GM15510 (cell line): ENCODE measurements at regions not wholly inside any gene's neighbourhood (a gene's known extent, or its start where the extent isn't known, plus 50 kb on each side); places are given as distances from the start of the nearest gene placed in this dataset.

Source experiments
- POLR2A ChIP-seq: IDR thresholded peaks from 3 replicates; pipeline ENCODE4 v1.6.1; 2011; ENCODE audit warnings: borderline replicate concordance; ENCODE audit not compliant: insufficient read length; ENCODE audit errors: extremely low read depth

DNA sequence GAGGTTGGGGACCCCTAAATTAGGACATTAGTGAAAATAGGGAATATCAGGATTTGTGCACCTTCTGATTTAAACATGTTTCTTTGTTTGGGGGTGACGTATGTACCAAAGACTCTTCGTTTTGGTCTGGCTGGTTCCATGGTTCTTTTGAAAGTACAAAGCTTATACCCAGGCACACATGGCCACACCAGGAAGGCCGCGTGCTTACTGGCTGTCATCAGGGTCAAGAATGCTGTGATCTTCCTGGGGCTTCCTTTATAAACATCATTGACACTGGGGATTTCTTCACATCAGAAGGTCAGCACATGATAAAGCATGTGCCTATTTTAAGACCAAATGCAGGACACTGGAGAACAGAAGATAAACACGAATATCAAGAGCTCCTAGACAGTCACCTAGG is 230.6 kb upstream of the ID2 start:
- no peak for TF ChIP-seq POLR2A

DNA sequence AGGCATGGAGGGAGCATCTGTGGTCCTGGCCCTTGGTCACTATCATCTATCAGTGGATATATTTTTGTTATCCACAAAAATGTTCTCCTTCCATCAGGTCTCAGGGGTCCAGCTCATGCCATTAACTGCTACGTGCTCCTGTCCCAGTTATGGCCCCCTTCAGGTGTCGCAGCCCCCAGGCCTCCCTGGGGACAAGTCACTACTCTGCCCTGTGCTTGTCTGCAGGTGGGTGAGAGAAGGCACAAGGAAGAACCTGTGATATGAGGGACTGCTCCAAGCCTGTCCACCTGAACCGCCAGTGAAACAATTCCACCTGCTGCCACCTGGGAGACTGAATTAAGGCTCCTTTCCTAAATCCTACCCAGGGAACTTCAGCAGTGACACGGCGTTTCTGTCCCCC is 229.6 kb upstream of the ID2 start:
- TF ChIP-seq POLR2A, result no peak

DNA sequence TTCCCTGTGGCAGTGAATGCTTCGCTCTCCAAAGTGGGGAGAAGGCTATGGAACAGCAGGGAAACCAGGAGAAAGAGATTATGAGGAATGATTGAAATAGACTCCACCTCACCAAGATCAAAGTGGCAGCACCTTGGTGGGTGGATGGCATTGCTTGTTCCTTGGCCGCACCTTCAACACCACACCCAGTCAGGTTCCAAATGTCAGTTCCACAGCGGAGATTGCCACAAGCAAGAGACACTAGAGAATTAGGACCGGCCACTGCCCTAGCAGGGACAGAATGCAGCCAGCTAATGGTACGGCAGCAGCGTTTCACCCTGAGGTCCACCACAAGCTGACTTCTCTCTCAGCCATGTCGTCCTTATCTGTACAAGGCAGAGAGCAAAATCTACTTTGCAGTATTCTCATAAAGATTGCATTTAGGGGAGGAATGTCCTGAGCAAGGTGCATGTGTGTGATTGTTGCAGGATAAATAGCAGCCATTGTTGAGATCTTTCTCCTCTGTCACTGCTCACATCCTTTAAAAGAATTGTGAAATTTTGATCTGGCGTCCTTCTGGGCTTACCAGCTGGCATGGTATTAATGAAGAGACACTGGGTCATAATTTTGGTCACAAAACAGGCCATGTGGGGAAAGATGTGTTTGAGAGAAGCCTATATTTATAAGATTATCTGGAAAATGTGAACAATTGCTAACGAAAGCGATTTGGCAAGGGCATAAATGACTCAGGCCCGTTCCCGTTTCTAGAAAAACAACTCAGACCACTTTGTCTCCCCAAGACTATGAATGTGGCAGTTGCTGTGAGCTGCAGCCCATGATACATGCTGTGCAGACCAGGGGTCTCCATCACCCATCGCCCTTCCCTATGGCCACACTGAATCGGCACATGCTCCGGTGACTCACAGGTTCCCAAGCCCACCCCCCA is 228.6 kb upstream of the ID2 start:
- TF ChIP-seq POLR2A, result no peak

DNA sequence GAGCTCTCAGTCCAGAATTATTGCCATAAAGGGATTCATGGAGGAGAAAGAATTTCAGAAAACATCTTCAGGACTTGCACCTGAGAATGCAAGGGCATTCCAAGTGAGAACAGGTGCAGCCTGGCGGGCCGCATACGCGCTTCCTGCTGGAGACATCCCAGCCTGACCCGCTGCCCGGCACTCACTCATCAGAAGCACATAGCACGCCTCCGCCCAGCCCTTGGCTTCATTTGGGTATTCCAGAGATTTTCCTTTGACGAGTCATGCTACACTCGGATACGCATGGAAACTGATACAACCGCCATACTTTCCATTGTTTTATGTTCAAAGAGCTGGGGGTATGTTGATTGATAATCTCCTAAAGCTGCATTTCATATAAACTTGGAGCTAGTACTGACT is 228.0 kb upstream of the ID2 start:
- no peak for TF ChIP-seq POLR2A

DNA sequence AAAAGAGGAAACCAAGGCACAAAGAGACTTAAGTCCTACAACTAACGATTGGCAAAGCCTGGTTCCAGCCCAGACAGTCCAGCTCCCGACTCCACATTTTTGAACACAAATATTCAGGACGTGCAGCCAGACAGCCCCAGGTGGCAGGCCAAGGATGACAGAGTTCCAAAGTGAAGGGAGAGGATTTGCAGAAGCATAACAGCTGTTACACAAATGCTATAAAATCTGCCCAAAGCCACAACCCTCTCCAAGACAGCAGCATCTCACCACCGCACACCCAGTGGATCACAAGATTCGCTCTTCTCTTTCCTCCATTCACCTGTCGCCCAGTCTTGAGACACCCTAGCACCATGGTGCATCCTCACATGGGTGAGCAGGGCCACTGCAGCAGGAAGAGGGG is 227.1 kb upstream of the ID2 start:
- TF ChIP-seq POLR2A, result no peak

DNA sequence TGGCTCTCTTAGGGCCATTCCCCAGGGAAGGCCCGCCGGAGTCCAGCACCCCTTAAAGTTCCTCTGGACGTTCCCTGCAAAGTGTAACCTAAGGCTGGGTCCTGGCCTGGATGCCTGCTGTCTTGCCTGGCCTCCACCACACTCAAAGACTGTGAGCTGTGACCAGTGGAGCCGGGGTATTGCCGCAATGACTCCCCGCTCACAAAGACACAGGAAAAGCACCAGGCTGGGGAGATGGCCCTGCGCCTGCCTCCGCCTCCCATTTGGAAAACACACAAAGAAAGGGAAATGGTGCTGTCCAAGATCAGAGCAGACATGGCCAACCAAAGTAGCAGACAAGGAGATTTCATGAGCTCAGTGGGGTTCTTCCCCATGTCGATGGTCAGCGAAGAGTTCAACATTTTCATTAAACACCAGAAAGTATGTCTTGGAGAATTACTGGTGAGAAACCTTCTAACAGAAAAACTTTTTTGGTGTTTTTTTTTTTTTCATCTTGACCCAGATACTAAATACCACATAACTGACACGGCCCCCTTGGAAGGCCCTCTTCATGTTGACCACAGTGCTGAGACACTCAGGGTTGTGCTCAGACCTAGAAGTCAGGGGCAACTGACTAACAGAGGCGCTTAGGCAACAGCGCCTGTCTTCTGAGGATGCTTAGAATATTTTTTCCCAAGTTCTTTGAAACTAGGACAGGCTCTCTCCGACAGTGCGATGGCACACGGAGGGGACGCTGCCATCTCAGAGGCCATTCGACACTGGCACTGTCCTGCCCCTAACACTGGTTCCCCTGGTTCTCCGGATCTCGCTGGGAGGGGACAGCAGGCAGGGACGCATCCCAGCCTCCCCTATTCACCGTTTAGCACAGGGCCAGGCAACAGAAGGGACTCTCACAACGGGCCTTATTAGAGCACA is 226.4 kb upstream of the ID2 start:
- TF ChIP-seq POLR2A, result no peak

DNA sequence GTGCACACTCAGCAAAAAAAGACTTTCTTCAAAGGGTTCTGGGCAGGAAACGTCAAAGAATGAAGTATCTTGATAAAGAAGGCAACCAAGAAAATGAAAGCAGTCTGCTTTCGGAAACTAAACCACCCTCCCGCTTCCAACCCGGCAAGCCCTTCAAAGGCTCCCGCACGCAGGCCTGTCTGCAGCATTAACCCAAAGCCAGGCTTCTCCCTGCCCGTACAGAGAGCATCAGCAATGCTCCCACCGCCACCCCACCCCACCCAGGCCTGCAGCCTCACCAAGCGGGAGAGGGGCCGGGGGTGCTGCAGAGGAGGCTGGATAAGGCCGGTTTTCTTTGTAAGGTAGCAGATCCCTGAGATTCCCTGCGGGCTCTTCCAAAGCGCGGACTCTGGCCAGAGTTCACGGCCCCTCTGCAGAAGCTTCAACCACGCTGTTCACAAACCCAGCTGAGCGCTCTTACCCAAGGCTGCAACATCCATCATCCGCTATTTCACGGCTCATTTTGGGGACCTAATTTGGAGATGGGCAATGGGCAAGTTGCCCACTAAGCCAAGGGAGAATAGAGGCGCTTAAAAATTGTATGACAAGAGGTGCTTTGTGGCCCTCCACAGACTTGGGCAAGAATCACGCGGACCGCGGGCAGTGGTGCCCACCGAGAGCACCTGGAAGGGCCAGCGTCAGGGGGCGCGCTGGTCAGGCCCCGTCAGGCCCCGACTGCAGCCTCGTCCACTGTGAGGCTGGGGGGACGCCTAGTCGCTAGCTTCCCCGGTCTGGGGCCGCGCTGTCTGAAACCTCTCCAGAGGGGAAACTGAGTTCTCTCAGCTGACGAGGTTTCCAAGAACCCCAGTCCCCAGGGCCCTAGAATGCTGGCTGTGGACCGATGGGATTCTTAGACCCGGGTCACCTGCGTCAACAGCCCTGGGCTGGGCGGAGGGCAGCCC is 225.4 kb upstream of the ID2 start:
- TF ChIP-seq POLR2A, result no peak

DNA sequence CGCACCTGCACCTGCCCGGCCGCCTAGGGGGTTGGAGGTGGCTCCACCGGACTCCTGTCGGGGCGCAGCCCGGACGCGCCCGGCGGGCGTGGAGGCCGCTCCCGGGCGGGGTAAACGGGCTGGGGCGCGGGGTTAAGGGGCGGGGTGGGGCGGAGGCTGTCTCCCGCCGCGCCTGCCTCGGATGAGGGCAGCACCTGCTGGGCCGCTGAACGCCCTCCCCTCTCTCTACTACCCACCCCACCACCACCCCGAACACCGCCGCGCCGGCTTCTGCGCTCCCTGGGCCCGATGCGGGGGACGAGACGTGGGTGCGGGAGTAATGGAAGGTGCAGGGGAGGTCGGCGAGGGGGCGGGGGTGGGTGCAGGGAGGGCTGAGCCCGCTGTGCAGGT is 224.8 kb upstream of the ID2 start:
- no peak for TF ChIP-seq POLR2A

DNA sequence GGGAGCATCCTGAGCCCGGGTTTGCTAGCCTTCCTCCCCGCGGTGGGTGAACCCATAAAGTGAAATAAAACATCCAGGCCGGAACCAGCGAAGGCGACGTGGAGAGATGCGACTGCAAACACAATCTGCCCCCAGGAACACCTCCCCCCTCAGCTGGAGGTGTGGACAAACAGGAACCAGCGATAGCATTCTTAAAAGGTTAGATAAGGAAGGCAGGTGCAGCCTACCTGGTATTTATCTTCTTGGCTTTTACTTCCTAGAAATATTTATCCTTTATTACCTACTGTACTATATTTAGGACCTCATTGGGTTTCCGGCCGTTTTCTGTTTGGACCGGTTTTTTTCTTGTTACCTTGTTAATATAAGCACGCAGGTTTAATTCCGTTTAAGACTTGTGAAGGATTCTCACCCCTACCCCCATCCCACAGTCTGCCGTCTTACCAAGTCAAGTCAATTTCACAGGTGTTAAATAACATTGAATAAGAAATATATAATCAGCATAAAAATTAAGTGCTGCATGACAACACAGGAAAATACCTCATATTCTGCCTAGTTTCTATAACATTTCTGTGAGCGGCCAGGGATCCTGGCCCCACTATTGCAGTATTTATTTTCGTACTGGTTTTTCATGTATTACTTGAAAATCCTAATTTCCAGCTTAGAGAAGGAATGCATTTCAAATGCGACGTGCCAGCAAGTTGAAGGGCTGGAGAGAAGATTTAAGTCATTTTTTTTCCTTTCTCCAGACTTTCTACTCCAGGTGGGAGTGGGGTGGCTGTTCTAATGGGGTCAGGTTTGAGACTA is 224.0 kb upstream of the ID2 start:
- no peak for TF ChIP-seq POLR2A

DNA sequence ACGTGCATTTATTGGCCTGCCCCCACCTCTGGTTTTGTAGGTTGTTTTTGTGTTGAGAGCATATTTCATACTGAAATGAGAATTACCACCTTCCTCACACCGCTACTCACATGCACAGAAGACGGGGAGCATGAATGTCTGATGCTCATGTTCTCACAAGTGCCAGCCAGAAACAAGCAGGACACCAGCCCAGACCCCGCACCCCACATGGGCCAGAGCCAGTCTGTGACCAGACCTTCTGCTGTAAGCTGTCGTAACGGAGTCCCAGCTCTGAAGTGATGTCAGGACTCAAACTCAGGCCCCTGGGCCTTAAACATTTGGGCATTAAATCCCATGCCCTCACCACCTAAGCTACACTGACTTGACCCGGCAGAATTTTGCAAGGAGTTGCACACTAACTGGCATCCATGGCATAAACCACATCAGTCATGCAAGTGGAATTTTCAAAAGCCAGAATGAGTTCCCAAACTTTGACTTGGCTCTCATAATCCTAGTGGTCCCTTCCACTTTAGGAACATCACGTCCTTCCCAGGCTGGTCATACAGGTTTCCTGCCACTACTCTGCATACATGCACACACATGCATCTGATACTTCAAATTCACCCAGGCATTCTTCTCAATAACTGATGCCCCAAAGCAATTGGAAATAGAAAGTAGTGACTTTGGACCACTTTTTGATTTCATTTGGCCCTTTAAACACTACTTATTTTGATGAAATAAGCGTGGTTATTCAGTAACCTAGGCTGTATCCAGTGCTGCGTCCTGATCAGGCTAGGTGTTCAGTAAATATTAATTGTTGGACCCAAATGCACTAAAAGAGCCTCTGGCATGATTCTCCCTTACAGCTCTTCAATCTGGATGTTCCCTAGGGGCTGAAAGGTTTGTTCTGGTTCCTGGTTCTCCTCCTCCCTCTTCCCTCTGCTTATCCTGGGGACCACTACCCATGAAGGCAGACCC is 223.1 kb upstream of the ID2 start:
- TF ChIP-seq POLR2A, result no peak

DNA sequence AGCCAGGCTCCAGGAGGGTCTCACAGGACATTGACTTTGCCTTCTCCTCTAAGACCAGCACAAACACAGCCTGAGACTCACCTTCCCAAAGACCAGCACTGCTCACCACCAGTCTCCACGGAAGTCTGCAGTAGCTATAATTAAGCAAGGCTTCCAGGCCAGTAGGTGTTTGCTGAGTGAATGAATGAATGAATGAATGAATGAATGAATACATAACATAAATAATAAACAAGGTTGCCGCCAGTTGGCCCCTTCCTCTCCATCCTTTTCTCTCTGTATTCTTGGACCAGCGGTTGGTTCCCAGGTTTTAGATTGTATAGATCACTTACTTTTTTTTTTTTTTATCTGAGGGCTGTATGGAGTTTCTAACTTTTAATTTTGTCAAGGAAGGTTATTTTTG is 222.4 kb upstream of the ID2 start:
- no peak for TF ChIP-seq POLR2A

DNA sequence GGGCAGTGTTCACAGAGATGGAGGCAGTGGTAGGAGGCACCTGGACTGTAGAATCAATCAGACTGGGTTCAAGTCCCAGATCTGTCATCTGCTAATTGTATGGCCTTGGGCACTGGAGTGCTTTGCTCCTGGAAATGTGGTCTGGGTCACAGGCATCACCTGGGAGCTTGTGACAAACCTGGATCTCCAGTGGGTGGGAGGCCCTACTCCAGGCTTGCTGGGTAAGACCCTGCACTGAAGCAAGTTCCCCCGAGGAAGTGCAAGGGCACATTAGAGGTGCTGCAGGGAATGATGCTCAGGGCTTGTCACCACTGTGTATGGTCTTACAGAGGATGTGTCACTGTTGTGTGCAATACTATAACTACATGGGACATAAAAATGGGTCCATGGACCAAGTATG is 220.5 kb upstream of the ID2 start:
- TF ChIP-seq POLR2A, result no peak

DNA sequence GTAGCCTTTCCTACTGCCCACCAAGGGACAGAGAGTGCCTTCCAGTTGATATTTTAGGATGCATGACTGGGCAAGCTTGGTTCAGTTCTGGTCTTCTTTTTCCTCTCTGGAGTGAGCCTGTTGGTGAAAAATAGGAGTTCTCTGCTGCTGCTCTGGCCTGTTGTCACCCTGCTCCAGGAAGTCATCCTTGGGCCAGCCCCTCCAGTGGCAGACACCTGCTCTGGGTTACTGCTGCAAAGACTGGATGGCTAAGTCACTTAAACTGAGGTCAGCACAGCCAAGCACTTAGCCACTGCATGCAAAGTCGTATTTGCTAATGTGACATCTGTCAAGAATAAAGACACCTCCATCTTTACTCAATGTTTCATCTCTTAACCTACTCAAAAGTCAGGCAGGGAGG is 219.6 kb upstream of the ID2 start:
- TF ChIP-seq POLR2A, result no peak

DNA sequence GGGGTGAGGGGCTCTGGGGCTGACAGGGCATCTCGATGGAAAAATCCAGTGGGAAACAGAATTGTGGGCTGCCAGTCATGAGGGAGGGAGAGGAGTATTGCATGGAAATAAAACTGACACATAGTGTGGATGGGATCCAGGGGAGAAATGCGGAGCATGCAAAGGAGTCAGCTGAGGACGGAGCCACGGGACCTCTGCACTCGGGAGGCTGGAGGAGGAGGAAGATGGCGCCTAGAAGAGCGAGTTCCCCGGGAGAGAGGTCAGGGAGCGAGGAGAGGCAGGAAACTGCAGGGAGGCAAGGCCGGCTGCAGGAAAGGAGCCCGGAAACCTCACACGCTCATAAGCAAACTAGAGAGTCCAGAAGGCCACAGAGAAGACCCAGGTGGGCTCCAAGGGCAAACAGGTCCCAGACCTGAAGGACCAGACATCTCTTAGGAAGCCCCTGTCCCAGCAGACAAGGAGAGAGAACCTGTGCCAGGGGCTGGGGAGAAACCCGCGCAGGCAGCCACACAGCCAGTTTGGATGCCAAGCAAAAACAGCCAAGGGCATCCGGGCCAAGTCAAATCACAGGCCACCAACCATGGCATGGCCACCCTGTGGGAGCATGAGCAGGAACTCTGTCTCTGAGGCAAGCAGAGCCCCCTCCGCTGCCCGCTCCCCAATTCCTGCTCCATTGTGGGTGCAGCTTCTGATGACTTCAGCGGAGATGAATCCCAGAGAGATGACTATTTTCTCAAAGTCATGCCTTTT is 218.8 kb upstream of the ID2 start:
- TF ChIP-seq POLR2A, result no peak
